NB4 (cell line): ENCODE measurements at regions not wholly inside any gene's neighbourhood (a gene's known extent, or its start where the extent isn't known, plus 50 kb on each side); places are given as distances from the start of the nearest gene placed in this dataset.

Source experiments
- DNase-seq: peaks from one replicate; pipeline ENCODE4 v3.0.0; 2010; ENCODE audit warnings: low read depth
- H3K4me3 ChIP-seq: one replicate; pipeline ENCODE4 v1.5.1; 2011; ENCODE audit warnings: mild to moderate bottlenecking, low read depth, low read length, moderate library complexity
- CTCF ChIP-seq: IDR thresholded peaks from one replicate; pipeline ENCODE4 v1.5.1; 2012; ENCODE audit warnings: low read depth, low read length
- MAX ChIP-seq: IDR thresholded peaks from 2 replicates; pipeline ENCODE4 v1.6.1; 2011; ENCODE audit warnings: low read depth, low read length
- MYC ChIP-seq: IDR thresholded peaks from 2 replicates; pipeline ENCODE4 v1.6.1; 2011; ENCODE audit warnings: low read depth, low read length
- POLR2A ChIP-seq: IDR thresholded peaks from 2 replicates; pipeline ENCODE4 v1.6.1; 2011; ENCODE audit warnings: mild to moderate bottlenecking; ENCODE audit not compliant: insufficient read length; ENCODE audit errors: extremely low read depth

- TF ChIP-seq MYC (no peak), MAX (no peak), POLR2A (no peak), CTCF (no peak)
- H3K4me3 ChIP-seq = no peak overlapping the region
- DNase-seq = no peak
Observed at GRCh38 chr4:24321616-24322015, 262.7 kb downstream of the DHX15 start.

- TF ChIP-seq MAX (no peak), POLR2A (no peak), MYC (no peak), CTCF (no peak)
- no peak overlapping the region for H3K4me3 ChIP-seq
- DNase-seq = no peak
Observed at GRCh38 chr4:24321131-24321530, 263.2 kb downstream of the DHX15 start.

- TF ChIP-seq MAX (no peak), POLR2A (no peak), CTCF (no peak), MYC (no peak)
- DNase-seq = no peak
- no peak overlapping the region for H3K4me3 ChIP-seq
Observed at GRCh38 chr4:24319387-24319786, 265.0 kb downstream of the DHX15 start.

GRCh38 chr4:24315056-24315455, 269.3 kb downstream of the DHX15 start:
- TF ChIP-seq MAX = no peak

GRCh38 chr4:24312261-24312913, 272.0 kb downstream of the DHX15 start:
- TF ChIP-seq CTCF = no peak
- TF ChIP-seq POLR2A = no peak
- TF ChIP-seq MYC = no peak
- no peak for TF ChIP-seq MAX
- H3K4me3 ChIP-seq = no peak overlapping the region
- no peak for DNase-seq

More at GRCh38 chr4:24315056-24315455, 269.3 kb downstream of the DHX15 start:
- no peak overlapping the region for H3K4me3 ChIP-seq
- DNase-seq = no peak

GRCh38 chr4:24303926-24304325, 280.4 kb downstream of the DHX15 start:
- no peak for DNase-seq
- H3K4me3 ChIP-seq = no peak overlapping the region
- TF ChIP-seq CTCF = no peak
- no peak for TF ChIP-seq POLR2A
- no peak for TF ChIP-seq MYC
